Right kidney (tissue), 1 donor: ENCODE measurements at regions not wholly inside any gene's neighbourhood (a gene's known extent, or its start where the extent isn't known, plus 50 kb on each side); places are given as distances from the start of the nearest gene placed in this dataset.
A peak's percentile ranks its signal among the peaks of the same experiment; 100 is the strongest.
"Not testable (repeated sequence)": the region's sequence is repeated elsewhere in the genome, so short reads cannot be mapped to it uniquely, and the experiment has no call there.

Experiments used
- DNase-seq: peaks from one replicate; pipeline ENCODE4 v3.0.0-alpha.2; 2016

- no peak for DNase-seq
Measured at GRCh38 chr3:76203578-76203977, 418.2 kb upstream of the ZNF717 start.

DNA sequence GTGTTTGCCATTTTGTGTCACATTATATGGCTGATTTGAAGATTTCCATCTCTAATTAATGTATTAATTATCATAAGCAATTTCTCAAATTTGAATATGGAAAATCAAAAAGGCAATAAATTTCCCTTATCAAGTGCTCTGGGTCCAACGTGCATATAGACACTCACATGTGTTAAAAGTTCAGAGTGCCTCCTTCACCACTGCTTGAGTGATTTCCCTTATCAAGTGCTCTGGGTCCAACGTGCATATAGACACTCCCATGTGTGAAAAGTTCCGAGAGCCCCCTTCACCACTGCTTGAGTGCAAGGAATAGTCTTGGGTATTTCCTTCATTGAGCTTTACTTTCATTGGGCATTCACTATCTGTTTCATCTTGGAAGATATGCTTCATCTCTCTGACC, 421.0 kb upstream of the ZNF717 start:
- DNase-seq: no peak

DNA sequence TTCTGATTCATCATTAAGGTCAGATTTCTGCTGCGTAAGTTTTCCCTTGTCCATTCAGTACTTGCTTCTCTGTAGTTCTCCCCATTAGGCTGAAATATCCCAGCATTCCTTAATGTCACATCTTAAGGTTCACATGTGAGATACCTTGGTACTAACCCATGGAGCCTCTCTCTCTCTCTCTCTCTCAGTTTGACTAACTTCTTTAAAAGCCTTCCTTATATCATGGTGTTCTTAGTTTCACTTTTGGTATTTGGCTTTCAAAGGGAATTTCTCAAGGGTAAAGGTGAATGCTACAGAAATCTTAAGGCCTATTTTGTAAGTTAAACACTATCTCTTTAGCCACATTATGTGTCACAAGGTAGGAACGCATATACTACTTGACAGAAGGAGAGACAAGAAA, 427.3 kb upstream of the ZNF717 start:
- no peak for DNase-seq

DNA sequence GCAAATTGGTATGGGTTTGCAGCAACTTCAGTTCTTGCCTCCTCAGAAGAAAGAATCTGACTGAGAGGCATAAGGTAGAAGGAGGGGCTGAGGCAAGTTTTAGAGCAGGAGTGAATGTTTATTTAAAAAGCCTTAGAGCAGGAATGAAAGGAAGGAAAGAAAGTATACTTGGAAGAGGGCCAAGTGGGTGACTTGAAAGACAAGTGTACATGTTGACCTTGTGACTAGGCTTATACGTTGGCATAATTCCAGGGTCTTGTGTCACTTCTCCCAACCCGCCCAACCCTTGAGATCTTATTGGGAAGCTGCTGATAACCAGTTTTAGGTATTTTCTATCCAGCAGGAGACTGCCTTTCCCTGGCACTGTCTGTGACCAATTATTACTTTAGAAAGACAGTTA, 436.9 kb upstream of the ZNF717 start:
- DNase-seq: no peak

DNA sequence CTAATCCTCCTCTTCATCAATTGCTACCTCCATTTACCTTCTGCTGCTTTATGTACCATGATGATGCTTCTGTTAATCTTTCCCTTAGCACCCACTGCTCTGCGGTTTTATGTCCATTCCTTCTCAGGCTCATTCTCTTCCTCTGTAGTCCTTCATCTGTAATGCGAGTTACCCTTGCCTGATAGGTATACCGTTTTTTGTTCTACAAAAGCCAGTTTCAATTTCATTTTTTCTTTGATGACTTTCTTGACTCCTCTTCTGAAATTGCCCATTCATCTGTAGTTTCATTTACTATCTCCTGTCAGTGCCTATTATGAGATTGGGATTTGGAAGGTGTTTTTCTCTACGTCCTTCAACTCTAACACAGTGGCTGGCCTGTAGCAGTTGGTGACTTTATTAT, 445.9 kb upstream of the ZNF717 start:
- no peak for DNase-seq

DNA sequence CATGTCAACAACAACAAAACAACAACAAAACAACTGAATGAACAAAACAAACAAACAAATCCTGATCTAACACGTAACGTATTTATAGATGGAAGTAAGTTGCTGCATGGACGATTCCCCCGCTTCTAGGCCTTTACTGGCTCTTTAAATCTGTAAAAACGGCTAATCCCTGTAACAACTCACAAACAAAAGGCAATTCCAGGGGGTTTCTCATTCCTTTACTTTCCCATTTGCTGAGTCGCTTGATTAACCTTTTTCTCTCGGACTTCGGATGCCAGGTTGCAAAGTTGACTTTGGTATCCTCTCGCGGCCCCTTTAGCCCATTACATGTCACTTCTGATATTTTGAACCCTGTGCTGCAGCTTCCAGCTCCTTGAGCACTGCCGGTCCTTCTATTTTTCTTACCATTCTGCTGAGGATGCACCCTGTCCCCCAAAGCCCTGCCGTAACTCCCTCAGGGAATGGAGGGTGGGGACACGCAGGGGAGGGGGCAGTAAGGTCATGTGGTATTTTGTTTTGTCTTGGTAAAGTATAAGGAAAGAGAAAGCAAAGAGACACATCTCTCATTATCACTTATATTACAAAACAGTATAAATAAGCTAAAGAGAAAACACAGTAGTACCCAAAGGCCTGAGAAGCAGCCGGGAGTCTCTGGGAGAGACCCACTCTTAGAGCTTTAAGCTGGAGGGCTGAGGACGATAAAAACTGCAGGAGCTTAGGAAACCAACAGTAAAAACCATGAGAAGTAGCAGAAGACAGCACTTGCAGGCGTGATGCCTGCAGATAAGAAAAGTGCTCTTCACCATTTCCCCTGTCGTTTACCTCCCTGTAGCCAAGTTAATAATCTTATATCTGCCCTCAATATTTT, 457.8 kb upstream of the ZNF717 start:
- DNase-seq: no peak

DNA sequence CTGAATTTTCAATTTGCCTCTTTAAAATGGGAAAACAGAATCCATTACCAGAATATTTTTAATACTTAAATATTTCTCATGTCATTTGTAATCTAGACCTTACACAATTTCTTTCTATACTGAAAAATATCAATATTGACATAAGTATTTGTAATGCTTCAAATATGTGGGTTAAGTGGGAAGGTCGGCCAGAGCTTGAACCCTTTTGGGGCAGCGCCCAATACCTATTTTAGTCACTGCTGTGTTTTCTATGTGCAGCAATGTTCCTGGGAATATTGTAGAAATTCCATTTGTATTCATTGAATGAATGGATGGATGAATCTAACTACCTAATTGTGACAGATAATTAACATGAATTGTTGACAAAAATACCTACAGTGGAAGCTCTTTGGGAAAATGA, 459.7 kb upstream of the ZNF717 start:
- no peak for DNase-seq

DNA sequence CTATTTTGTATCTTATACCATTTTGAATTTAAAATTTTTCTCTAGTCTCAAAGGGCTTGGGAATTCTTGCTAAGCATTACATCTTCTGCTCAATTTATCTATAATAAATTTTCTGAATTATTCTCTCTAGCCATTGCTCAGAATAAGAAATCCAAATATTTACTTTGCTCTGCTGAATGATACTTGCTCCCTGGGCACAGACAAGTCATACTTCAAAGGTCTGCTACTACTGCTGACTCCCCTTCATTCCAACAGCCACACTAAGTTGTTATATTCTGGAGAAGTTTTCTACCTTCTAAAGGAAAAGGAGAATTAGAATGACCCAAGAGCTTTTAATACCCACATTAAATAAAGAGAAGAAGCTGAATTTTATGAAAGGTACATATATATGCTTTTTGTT, 460.3 kb upstream of the ZNF717 start:
- no peak for DNase-seq

- DNase-seq: no peak
Measured at GRCh38 chr3:76264496-76264895, 479.1 kb upstream of the ZNF717 start.

DNA sequence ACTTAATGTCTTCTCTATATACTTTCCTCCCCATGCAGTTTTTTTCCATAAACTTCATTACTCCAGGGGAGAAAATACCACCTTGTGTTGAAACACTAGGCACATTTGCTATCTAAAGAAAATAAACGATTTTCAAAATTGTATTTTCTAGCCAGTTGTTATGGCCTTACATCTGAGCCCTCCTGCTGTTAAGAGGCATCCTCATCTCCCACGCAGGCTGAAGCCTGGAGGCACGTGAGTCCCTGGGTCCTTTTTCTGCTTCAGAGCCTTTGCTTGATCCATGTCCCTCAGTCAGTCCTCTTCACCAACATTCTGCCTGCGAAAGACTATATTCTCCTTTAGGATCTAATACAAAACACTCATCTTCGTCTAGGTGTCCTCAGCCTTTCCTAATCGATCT, 479.6 kb upstream of the ZNF717 start:
- no peak for DNase-seq

DNA sequence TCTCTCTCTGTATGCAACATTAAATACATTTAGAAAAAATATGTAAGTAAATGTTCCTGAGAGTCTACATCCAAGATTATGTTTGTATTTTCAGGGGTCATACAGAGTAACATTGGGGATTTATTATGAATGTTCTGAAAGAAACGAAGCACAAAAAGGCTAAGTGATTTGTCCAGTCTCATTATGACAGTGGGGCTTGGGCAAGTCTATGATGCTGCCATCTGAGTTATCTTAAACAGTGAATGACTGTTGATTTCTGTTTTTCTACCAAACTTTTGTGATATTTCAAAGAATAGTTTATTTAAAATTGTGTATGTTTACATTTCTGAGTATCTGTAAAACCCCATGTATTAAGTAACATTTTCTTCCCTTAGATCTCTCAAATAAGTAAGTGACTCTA, 481.2 kb upstream of the ZNF717 start:
- no peak for DNase-seq

DNA sequence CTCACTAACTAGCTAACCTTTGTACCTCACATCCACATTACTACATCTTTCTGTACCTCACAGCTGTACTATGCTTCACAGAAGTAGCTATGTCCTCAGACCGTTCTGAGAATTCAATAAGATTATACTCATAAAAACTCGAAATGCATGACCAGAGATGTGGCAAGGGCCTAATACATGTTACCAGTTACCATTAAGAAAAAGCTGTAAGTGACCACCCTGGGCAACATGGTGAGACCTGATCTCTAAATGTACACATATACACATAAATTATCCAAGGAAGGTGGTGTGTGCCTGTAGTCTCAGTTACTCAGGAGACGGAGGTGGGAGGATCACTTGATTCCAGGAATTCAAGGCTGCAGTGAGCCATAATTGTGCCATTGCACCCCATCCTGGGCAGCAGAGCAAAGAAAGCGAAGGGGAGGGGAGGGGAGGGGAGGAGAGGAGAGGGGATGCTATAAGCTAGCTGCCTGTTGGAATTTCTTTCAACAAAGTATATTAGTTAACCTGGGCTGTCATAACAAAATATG, 482.6 kb upstream of the ZNF717 start:
- peak; percentile 4 for DNase-seq

DNA sequence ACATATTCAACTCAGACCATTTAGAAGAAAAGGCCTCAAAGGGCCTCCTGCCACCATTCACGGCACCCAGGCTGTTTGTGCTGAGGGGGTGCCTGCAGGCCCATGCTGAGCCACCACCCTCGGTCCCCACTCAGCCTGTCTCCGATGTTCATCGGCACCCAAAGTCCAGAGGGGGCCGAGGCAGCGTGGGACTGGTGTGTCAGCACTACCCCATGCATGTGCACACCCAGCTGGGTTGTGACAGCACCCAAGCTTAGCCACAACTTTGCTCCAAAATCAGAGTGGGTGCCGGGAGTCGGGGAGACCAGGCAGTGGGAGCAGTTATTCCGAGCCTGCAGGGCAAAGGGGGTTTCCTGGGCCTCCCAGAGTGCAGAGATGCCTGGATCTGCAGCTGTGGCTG, 508.5 kb upstream of the ZNF717 start:
- DNase-seq: no peak

GRCh38 chr3:76300746-76301145, 515.4 kb upstream of the ZNF717 start:
- no peak for DNase-seq

DNA sequence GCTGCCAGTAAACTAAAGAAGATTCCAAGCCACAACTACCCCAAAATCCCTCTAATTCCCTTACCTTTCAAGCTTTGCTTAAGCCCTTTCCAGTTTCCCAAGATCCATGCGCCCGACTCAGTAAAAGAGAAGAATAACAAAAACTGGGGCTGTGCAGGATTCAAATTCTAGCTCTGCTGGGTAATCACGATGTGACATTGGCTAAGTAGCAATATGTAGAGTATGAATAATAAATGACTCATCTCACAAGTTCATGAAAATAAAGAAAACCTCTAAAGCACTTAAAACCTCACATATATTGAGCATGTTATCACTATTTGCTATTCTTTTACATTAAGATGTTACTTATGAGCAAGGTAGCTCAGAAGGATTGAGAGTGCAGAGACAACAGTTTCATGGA, 522.2 kb upstream of the ZNF717 start:
- DNase-seq: no peak

DNA sequence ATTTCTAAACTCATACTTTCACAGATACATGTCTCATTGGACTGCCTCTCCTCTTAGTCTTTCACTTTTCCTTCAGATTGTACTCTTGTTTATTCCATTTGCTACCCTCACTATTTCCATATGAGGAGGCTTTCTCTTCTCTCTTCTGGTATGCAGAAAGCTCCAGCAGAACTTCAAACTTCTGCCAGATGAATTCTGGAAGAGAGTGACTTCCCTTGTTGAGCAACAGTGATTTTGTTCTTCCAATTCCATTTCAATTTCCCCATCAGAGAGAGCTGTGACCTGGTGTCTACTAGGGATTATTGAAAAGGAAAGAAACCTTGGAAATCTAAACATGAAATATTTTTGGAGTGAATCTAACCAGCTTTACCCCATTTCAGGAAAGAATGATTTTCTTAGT, 523.2 kb upstream of the ZNF717 start:
- no peak for DNase-seq

DNA sequence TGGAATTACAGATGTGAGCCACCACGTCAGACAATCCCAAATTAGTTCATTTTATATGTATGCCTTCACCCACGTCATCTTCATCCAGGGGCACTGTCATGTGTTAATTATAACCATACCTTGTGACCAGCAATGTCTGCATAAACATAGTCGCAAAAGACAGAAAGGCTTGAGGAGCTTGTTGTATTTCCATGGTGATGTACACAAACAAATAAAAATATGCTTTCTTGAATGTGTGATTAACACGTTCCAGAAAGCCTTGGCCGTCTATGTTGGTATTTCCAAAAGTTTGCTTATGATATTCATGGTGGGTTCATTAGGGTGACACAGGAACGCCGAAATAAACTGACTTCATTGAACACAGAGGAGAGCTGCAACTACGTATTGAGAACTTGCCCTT, 524.7 kb upstream of the ZNF717 start:
- no peak for DNase-seq

GRCh38 chr3:76310667-76311066, 525.3 kb upstream of the ZNF717 start:
- no peak for DNase-seq

GRCh38 chr3:76311941-76312340, 526.6 kb upstream of the ZNF717 start:
- no peak for DNase-seq

DNA sequence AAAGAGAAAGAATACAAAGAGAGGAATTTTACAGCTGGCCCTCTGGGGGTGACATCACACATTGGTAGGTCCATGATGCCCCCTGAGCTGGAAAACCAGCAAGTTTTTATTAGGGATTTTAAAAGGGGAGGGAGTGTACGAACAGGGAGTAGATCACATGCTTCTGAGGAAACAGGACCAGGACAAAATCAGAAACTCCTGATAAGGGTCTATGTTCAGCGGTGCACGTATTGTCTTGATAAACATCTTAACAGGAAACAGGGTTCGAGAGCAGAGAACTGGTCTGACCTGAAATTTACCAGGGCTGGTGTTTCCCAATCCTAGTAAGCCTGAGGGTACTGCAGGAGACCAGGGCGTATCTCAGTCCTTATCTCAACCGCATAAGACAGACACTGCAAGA, 530.6 kb upstream of the ZNF717 start:
- DNase-seq: not testable (repeated sequence)

- DNase-seq: no peak
Measured at GRCh38 chr3:76321614-76322013, 536.3 kb upstream of the ZNF717 start.

- no peak for DNase-seq
Measured at GRCh38 chr3:76324101-76324500, 538.8 kb upstream of the ZNF717 start.

- DNase-seq: no peak
Measured at GRCh38 chr3:76345878-76346277, 560.5 kb upstream of the ZNF717 start.

DNA sequence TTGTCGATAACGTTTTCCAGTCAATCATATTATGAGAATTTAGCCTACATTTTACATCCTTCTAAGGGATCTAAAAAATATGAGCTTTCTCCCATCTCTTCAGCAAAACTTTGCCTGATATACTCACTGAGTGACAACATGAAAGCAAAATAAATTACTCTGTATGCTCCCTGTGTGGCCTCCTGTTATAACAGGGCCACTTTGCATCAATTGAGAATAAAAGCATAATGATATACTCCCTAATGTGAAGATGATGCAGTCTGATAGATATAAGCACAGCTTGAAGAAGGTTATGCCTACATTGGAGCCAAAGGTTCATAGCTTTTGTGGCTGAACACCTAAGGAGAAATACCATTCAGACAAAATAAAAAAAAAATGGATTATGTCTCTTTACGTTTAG, 561.3 kb upstream of the ZNF717 start:
- no peak for DNase-seq
